ENCODE measurements at regions not wholly inside any gene's neighbourhood (a gene's known extent, or its start where the extent isn't known, plus 50 kb on each side); places are given as distances from the start of the nearest gene placed in this dataset.

- TF ChIP-seq CTCF (conservative IDR thresholded peaks at IDR 0.05; ENCODE audit: low read depth, low read length) (no peak), CEBPB (IDR thresholded peaks at IDR 0.05; ENCODE audit: low read depth, low read length) (no peak), SMC3 (IDR thresholded peaks at IDR 0.05; ENCODE audit: low read depth, low read length) (no peak), CHD1 (IDR thresholded peaks at IDR 0.05; ENCODE audit: low read depth, low read length) (no peak), POLR2A (IDR thresholded peaks at IDR 0.05; ENCODE audit: low read depth, low read length) (no peak), RAD21 (IDR thresholded peaks at IDR 0.05; ENCODE audit: low read length) (no peak), BHLHE40 (IDR thresholded peaks at IDR 0.05; ENCODE audit: low read depth, low read length) (no peak), MXI1 (IDR thresholded peaks at IDR 0.05; ENCODE audit: borderline replicate concordance, low read depth, low read length) (no peak), ELK1 (IDR thresholded peaks at IDR 0.05; ENCODE audit: borderline replicate concordance, low read depth, low read length) (no peak), MAZ (IDR thresholded peaks at IDR 0.05; ENCODE audit: borderline replicate concordance, low read depth, low read length) (no peak), RFX5 (IDR thresholded peaks at IDR 0.05; ENCODE audit: low read depth, low read length) (no peak), RCOR1 (IDR thresholded peaks at IDR 0.05; ENCODE audit: insufficient replicate concordance, low read length) (no peak), NFE2L2 (IDR thresholded peaks at IDR 0.05; ENCODE audit: low read depth, low read length) (no peak), MAFK (IDR thresholded peaks at IDR 0.05; ENCODE audit: low read depth, low read length) (no peak)
Observed at GRCh38 chr18:76736309-76736708, 86.0 kb upstream of the ZNF236 start.

Data from IMR-90 (cell line).